GM23248 (cell line): ENCODE measurements at regions not wholly inside any gene's neighbourhood (a gene's known extent, or its start where the extent isn't known, plus 50 kb on each side); places are given as distances from the start of the nearest gene placed in this dataset.

Experiments used
- DNase-seq: peaks from one replicate; pipeline ENCODE4 v3.0.0-alpha.2; 2015
- H2AFZ ChIP-seq: fragments of 200-600 bp; sonication (generic); 2 replicates; pipeline ENCODE4 v1.6.1; 2016; ENCODE audit warnings: antibody characterized with exemption
- H3F3A ChIP-seq: fragments of 200-600 bp; sonication (generic); 2 replicates; pipeline ENCODE4 v1.6.1; 2016; ENCODE audit warnings: mild to moderate bottlenecking, antibody characterized with exemption, mixed run types; ENCODE audit not compliant: insufficient read depth
- H3K27ac ChIP-seq: fragments of 200-600 bp; sonication (generic); 2 replicates; pipeline ENCODE4 v1.5.1; 2016; ENCODE audit warnings: mild to moderate bottlenecking
- H3K27me3 ChIP-seq: fragments of 200-600 bp; sonication (generic); replicated peaks from 2 replicates; pipeline ENCODE4 v1.6.1; 2016; ENCODE audit warnings: mild to moderate bottlenecking; ENCODE audit not compliant: insufficient read depth
- H3K36me3 ChIP-seq: fragments of 200-600 bp; sonication (generic); 2 replicates; pipeline ENCODE4 v1.6.1; 2016; ENCODE audit warnings: low read depth, mild to moderate bottlenecking
- H3K4me1 ChIP-seq: fragments of 200-600 bp; sonication (generic); 2 replicates; pipeline ENCODE4 v1.6.1; 2016; ENCODE audit warnings: mild to moderate bottlenecking; ENCODE audit not compliant: insufficient read depth
- H3K4me2 ChIP-seq: fragments of 200-600 bp; sonication (generic); one replicate; pipeline ENCODE4 v1.6.1; 2016; ENCODE audit warnings: mild to moderate bottlenecking; ENCODE audit not compliant: unreplicated experiment
- H3K4me3 ChIP-seq: fragments of 200-600 bp; sonication (generic); 2 replicates; pipeline ENCODE4 v1.5.1; 2016; ENCODE audit warnings: mild to moderate bottlenecking
- H3K79me2 ChIP-seq: fragments of 200-600 bp; sonication (generic); 2 replicates; pipeline ENCODE4 v1.6.1; 2016; ENCODE audit warnings: mild to moderate bottlenecking; ENCODE audit not compliant: insufficient read depth
- H3K9ac ChIP-seq: fragments of 200-600 bp; sonication (generic); 2 replicates; pipeline ENCODE4 v1.6.1; 2016; ENCODE audit warnings: mild to moderate bottlenecking
- H3K9me2 ChIP-seq: fragments of 200-600 bp; sonication (generic); 2 replicates; pipeline ENCODE4 v1.6.1; 2016; ENCODE audit warnings: mixed run types, mild to moderate bottlenecking, moderate library complexity; ENCODE audit not compliant: insufficient read depth
- H3K9me3 ChIP-seq: fragments of 200-600 bp; sonication (generic); one replicate; pipeline ENCODE4 v1.6.1; 2017; ENCODE audit warnings: low read depth
- H4K20me1 ChIP-seq: fragments of 200-600 bp; sonication (generic); 2 replicates; pipeline ENCODE4 v1.6.0; 2016; ENCODE audit not compliant: insufficient read depth
- EZH2 ChIP-seq: fragments of 200-600 bp; sonication (generic); IDR thresholded peaks from 2 replicates; pipeline ENCODE4 v1.6.1; 2018; ENCODE audit warnings: antibody characterized with exemption, mild to moderate bottlenecking; ENCODE audit not compliant: insufficient read depth, poor library complexity, severe bottlenecking
- EZH2phosphoT487 ChIP-seq: fragments of 200-600 bp; sonication (generic); IDR thresholded peaks from 2 replicates; pipeline ENCODE4 v1.6.1; 2018; ENCODE audit warnings: antibody characterized with exemption, moderate library complexity, mild to moderate bottlenecking, low read depth; ENCODE audit not compliant: insufficient read depth
- WGBS, 2 experiments: methylation state at CpG; one replicate each; pipeline ENCODE4 v1.1.6; 2015 to 2017; ENCODE audit warnings: low lambda C conversion rate in 2 of 2, low coverage in 1 of 2; ENCODE audit errors: missing lambda C conversion rate in 2 of 2; 5-methylcytosine and 5-hydroxymethylcytosine counted together
- in situ Hi-C: fragments of 300-500 bp; cut with MboI; formaldehyde crosslinking; loops from 2 replicates; pipeline ENCODE4 v1.15.0; 2020

GRCh38 chr20:4455301-4455701 lies 206.2 kb upstream of the ADRA1D start:
- H3K4me1 ChIP-seq = peaks cover 12% of the 10 kb centered on the region
- no peak for DNase-seq
- no peak overlapping the region for H3K9ac ChIP-seq
- 100% methylated on average over 1 of the region's 1 CpG for WGBS, 2 experiments
- no peaks in the 10 kb centered on the region for H3K79me2 ChIP-seq
- no peaks in the 10 kb centered on the region for H3K9me2 ChIP-seq
- H3K9me3 ChIP-seq = no peaks in the 10 kb centered on the region
- TF ChIP-seq EZH2phosphoT487 = no peak
- no peak for TF ChIP-seq EZH2
- H4K20me1 ChIP-seq = no peaks in the 10 kb centered on the region
- H3K4me2 ChIP-seq = no peak overlapping the region
- no peaks in the 10 kb centered on the region for H3K36me3 ChIP-seq
- H3K27me3 ChIP-seq = no peaks in the 10 kb centered on the region
- in situ Hi-C loops = no loop called here
- H3K4me3 ChIP-seq = no peak overlapping the region
- no peak overlapping the region for H3K27ac ChIP-seq
- peaks cover 5% of the 10 kb centered on the region; the same call in 1 of the 2 replicates for H3F3A ChIP-seq
- no peak overlapping the region for H2AFZ ChIP-seq

GRCh38 chr20:4454111-4454510 lies 205.0 kb upstream of the ADRA1D start:
- no peak overlapping the region for H3K4me3 ChIP-seq
- TF ChIP-seq EZH2 (no peak), EZH2phosphoT487 (no peak)
- no peaks in the 10 kb centered on the region for H3K36me3 ChIP-seq
- no peak overlapping the region for H2AFZ ChIP-seq
- no peak for DNase-seq
- H4K20me1 ChIP-seq = no peaks in the 10 kb centered on the region
- WGBS, 2 experiments = 94 to 95% methylated on average over 4 of the region's 4 CpGs
- no peaks in the 10 kb centered on the region for H3K79me2 ChIP-seq
- no peaks in the 10 kb centered on the region for H3K9me2 ChIP-seq
- H3K9me3 ChIP-seq = no peaks in the 10 kb centered on the region
- H3K27me3 ChIP-seq = no peaks in the 10 kb centered on the region
- peaks cover 16% of the 10 kb centered on the region for H3K4me1 ChIP-seq
- H3K4me2 ChIP-seq = no peak overlapping the region
- H3F3A ChIP-seq = peaks cover 11% of the 10 kb centered on the region; the same call in 1 of the 2 replicates
- no peak overlapping the region for H3K27ac ChIP-seq
- H3K9ac ChIP-seq = no peak overlapping the region
- in situ Hi-C loops = no loop called here

GRCh38 chr20:4453359-4453758 lies 204.3 kb upstream of the ADRA1D start:
- Histone ChIP-seq H3K27ac (no peak overlapping the region), H3K9me2 (no peaks in the 10 kb centered on the region), H3K4me2 (no peak overlapping the region), H4K20me1 (no peaks in the 10 kb centered on the region), H3K4me1 (peaks cover 16% of the 10 kb centered on the region), H3K4me3 (no peak overlapping the region), H3K9ac (no peak overlapping the region), H3K27me3 (no peaks in the 10 kb centered on the region), H3F3A (peaks cover 11% of the 10 kb centered on the region; the same call in 1 of the 2 replicates), H3K36me3 (no peaks in the 10 kb centered on the region), H3K9me3 (no peaks in the 10 kb centered on the region), H2AFZ (no peak overlapping the region), H3K79me2 (no peaks in the 10 kb centered on the region)
- in situ Hi-C loops = no loop called here
- WGBS, 2 experiments = 100% methylated on average over 1 of the region's 1 CpG
- DNase-seq = no peak
- no peak for TF ChIP-seq EZH2phosphoT487
- TF ChIP-seq EZH2 = no peak

GRCh38 chr20:4451487-4452081 lies 202.5 kb upstream of the ADRA1D start:
- no peaks in the 10 kb centered on the region for H3K9me2 ChIP-seq
- H3K36me3 ChIP-seq = no peaks in the 10 kb centered on the region
- WGBS, 2 experiments = 49 to 57% methylated on average over 2 of the region's 2 CpGs
- H3K4me2 ChIP-seq = no peak overlapping the region
- TF ChIP-seq EZH2phosphoT487 = no peak
- no peak for TF ChIP-seq EZH2
- no peak overlapping the region for H3K9ac ChIP-seq
- H3K9me3 ChIP-seq = no peaks in the 10 kb centered on the region
- peaks cover 11% of the 10 kb centered on the region; the same call in 1 of the 2 replicates for H3F3A ChIP-seq
- peaks cover 16% of the 10 kb centered on the region for H3K4me1 ChIP-seq
- no peak overlapping the region for H3K4me3 ChIP-seq
- in situ Hi-C loops = no loop called here
- no peaks in the 10 kb centered on the region for H4K20me1 ChIP-seq
- no peak for DNase-seq
- H3K27ac ChIP-seq = no peak overlapping the region
- H2AFZ ChIP-seq = peak overlapping the region; percentile 54
- no peaks in the 10 kb centered on the region for H3K79me2 ChIP-seq
- no peaks in the 10 kb centered on the region for H3K27me3 ChIP-seq
